WTC11 (cell line): ENCODE measurements at regions not wholly inside any gene's neighbourhood (a gene's known extent, or its start where the extent isn't known, plus 50 kb on each side); places are given as distances from the start of the nearest gene placed in this dataset.

Experiments
- ATAC-seq: fragments of 200-7000 bp; cut with Tn5 transposase; 2 replicates; pipeline ENCODE4 v1.10.0; 2021; ENCODE audit warnings: mild to moderate bottlenecking, moderate library complexity
- CTCF ChIA-PET: fragments of 300-600 bp; sonication (Branson Sonifier 250); formaldehyde crosslinking; loops from one replicate; lab custom pipeline; 2021; ENCODE audit warnings: antibody characterized with exemption; lab: Charles Lee
- POLR2A ChIA-PET: fragments of 350-600 bp; sonication (Branson Sonifier 250); formaldehyde crosslinking; loops from one replicate; lab custom pipeline; 2021; ENCODE audit warnings: antibody characterized with exemption; lab: Charles Lee
- DNase-seq: peaks from one replicate; pipeline ENCODE4 v3.0.0; 2021; ENCODE audit warnings: low spot score
- H3K27ac Mint-ChIP-seq: 2 replicates; pipeline ENCODE4 v1.8.0; 2021; ENCODE audit warnings: mixed read lengths
- H3K27me3 Mint-ChIP-seq: 2 replicates; pipeline ENCODE4 v1.8.0; 2021; ENCODE audit warnings: low read depth, mild to moderate bottlenecking, moderate library complexity, mixed read lengths
- H3K36me3 Mint-ChIP-seq: 2 replicates; pipeline ENCODE4 v1.8.0; 2021; ENCODE audit warnings: mixed read lengths
- H3K4me1 Mint-ChIP-seq: 2 replicates; pipeline ENCODE4 v1.8.0; 2022; ENCODE audit warnings: mixed read lengths
- H3K4me3 Mint-ChIP-seq: 2 replicates; pipeline ENCODE4 v1.8.0; 2021; ENCODE audit warnings: mild to moderate bottlenecking, moderate library complexity, mixed read lengths
- H3K9me3 Mint-ChIP-seq: 2 replicates; pipeline ENCODE4 v1.8.0; 2021; ENCODE audit warnings: mixed read lengths
- CBFB ChIP-seq: sonication (generic); formaldehyde crosslinking; IDR thresholded peaks from 2 replicates; pipeline ENCODE4 v1.8.1; 2022; ENCODE audit warnings: mild to moderate bottlenecking, low read depth, missing genetic modification reagents
- CREB1 ChIP-seq: sonication (generic); formaldehyde crosslinking; IDR thresholded peaks from 2 replicates; pipeline ENCODE4 v1.8.0; 2023; ENCODE audit warnings: mild to moderate bottlenecking, missing genetic modification reagents
- CREM ChIP-seq: sonication (generic); formaldehyde crosslinking; IDR thresholded peaks from 2 replicates; pipeline ENCODE4 v1.8.1; 2022; ENCODE audit warnings: mild to moderate bottlenecking, missing genetic modification reagents, moderate library complexity
- FOXJ3 ChIP-seq: sonication (generic); formaldehyde crosslinking; IDR thresholded peaks from 2 replicates; pipeline ENCODE4 v1.9.0; 2021; ENCODE audit warnings: missing genetic modification reagents, mild to moderate bottlenecking, borderline replicate concordance
- GABPB1 ChIP-seq: sonication (generic); formaldehyde crosslinking; IDR thresholded peaks from 2 replicates; pipeline ENCODE4 v1.8.1; 2023; ENCODE audit warnings: mild to moderate bottlenecking, missing genetic modification reagents
- IRF2 ChIP-seq: sonication (generic); formaldehyde crosslinking; IDR thresholded peaks from 2 replicates; pipeline ENCODE4 v1.8.0; 2022; ENCODE audit warnings: low read depth, missing genetic modification reagents, borderline replicate concordance
- JAZF1 ChIP-seq: fragments of 250-450 bp; sonication (Bioruptor Pico); IDR thresholded peaks from 2 replicates; pipeline ENCODE4 v1.9.0; 2021; ENCODE audit warnings: moderate library complexity, mild to moderate bottlenecking, inconsistent platforms
- NFE2L1 ChIP-seq: sonication (generic); formaldehyde crosslinking; IDR thresholded peaks from 2 replicates; pipeline ENCODE4 v1.8.1; 2023; ENCODE audit warnings: missing genetic modification reagents
- NFYB ChIP-seq: sonication (generic); formaldehyde crosslinking; conservative IDR thresholded peaks from 2 replicates; pipeline ENCODE4 v1.8.0; 2022; ENCODE audit warnings: low read depth, missing genetic modification reagents
- NR1H2 ChIP-seq: sonication (generic); formaldehyde crosslinking; IDR thresholded peaks from 2 replicates; pipeline ENCODE4 v1.9.0; 2021; ENCODE audit warnings: mild to moderate bottlenecking, moderate library complexity, missing genetic modification reagents
- NR2C2 ChIP-seq: sonication (generic); formaldehyde crosslinking; IDR thresholded peaks from 2 replicates; pipeline ENCODE4 v1.8.0; 2022; ENCODE audit warnings: mild to moderate bottlenecking, missing genetic modification reagents
- PRRX2 ChIP-seq: fragments of 250-450 bp; sonication (Bioruptor Pico); IDR thresholded peaks from 2 replicates; pipeline ENCODE4 v1.8.0; 2021; ENCODE audit warnings: mild to moderate bottlenecking
- RELA ChIP-seq: sonication (generic); formaldehyde crosslinking; IDR thresholded peaks from 2 replicates; pipeline ENCODE4 v1.8.1; 2022; ENCODE audit warnings: missing genetic modification reagents, mild to moderate bottlenecking, borderline replicate concordance
- RORB ChIP-seq: fragments of 250-450 bp; sonication (Bioruptor Pico); IDR thresholded peaks from 2 replicates; pipeline ENCODE4 v1.9.0; 2021; ENCODE audit warnings: mild to moderate bottlenecking
- SMAD4 ChIP-seq: sonication (generic); formaldehyde crosslinking; IDR thresholded peaks from 2 replicates; pipeline ENCODE4 v1.8.0; 2022; ENCODE audit warnings: mild to moderate bottlenecking, missing genetic modification reagents
- TCF7 ChIP-seq: sonication (generic); formaldehyde crosslinking; IDR thresholded peaks from 2 replicates; pipeline ENCODE4 v1.8.0; 2022; ENCODE audit warnings: mild to moderate bottlenecking, low read depth, missing genetic modification reagents, moderate library complexity
- TEAD4 ChIP-seq: sonication (generic); formaldehyde crosslinking; IDR thresholded peaks from 2 replicates; pipeline ENCODE4 v1.8.0; 2022; ENCODE audit warnings: mild to moderate bottlenecking, missing genetic modification reagents
- TP53 ChIP-seq: sonication (generic); formaldehyde crosslinking; IDR thresholded peaks from 2 replicates; pipeline ENCODE4 v1.8.1; 2023; ENCODE audit warnings: mild to moderate bottlenecking, missing genetic modification reagents
- ZNF121 ChIP-seq: sonication (generic); formaldehyde crosslinking; IDR thresholded peaks from 2 replicates; pipeline ENCODE4 v1.8.0; 2023; ENCODE audit warnings: missing genetic modification reagents
- ZNF396 ChIP-seq: fragments of 250-450 bp; sonication (Bioruptor Pico); IDR thresholded peaks from 2 replicates; pipeline ENCODE4 v1.8.0; 2021; ENCODE audit warnings: mild to moderate bottlenecking, moderate library complexity, borderline replicate concordance
- ZNF416 ChIP-seq: fragments of 250-450 bp; sonication (Bioruptor Pico); IDR thresholded peaks from 2 replicates; pipeline ENCODE4 v1.9.0; 2021; ENCODE audit warnings: mild to moderate bottlenecking, inconsistent platforms
- TF ChIP-seq, protein P1 (sequence below): sonication (generic); formaldehyde crosslinking; IDR thresholded peaks from 2 replicates; pipeline ENCODE4 v1.8.1; 2022; ENCODE audit warnings: mild to moderate bottlenecking, missing genetic modification reagents, moderate library complexity, borderline replicate concordance
- TF ChIP-seq, protein P2 (sequence below): sonication (generic); formaldehyde crosslinking; IDR thresholded peaks from 2 replicates; pipeline ENCODE4 v1.8.1; 2023; ENCODE audit warnings: mild to moderate bottlenecking, missing genetic modification reagents, moderate library complexity
- TF ChIP-seq, protein P3 (sequence below): fragments of 250-450 bp; sonication (Bioruptor Pico); IDR thresholded peaks from 2 replicates; pipeline ENCODE4 v1.9.0; 2021; ENCODE audit warnings: mild to moderate bottlenecking
- TF ChIP-seq, protein P4 (sequence below): sonication (generic); formaldehyde crosslinking; IDR thresholded peaks from 2 replicates; pipeline ENCODE4 v1.8.1; 2022; ENCODE audit warnings: mild to moderate bottlenecking, moderate library complexity, missing genetic modification reagents
- TF ChIP-seq, protein P5 (sequence below): sonication (generic); formaldehyde crosslinking; IDR thresholded peaks from 2 replicates; pipeline ENCODE4 v1.8.1; 2023; ENCODE audit warnings: mild to moderate bottlenecking, missing genetic modification reagents
- TF ChIP-seq, protein P6 (sequence below): fragments of 250-450 bp; sonication (Bioruptor Pico); conservative IDR thresholded peaks from 2 replicates; pipeline ENCODE4 v1.9.0; 2021; ENCODE audit warnings: mild to moderate bottlenecking
- TF ChIP-seq, protein P7 (sequence below): sonication (generic); formaldehyde crosslinking; IDR thresholded peaks from 2 replicates; pipeline ENCODE4 v1.8.1; 2023; ENCODE audit warnings: mild to moderate bottlenecking, missing genetic modification reagents, moderate library complexity
- TF ChIP-seq, protein P8 (sequence below): sonication (generic); formaldehyde crosslinking; IDR thresholded peaks from 2 replicates; pipeline ENCODE4 v1.8.0; 2022; ENCODE audit warnings: mild to moderate bottlenecking, missing genetic modification reagents

DNA sequence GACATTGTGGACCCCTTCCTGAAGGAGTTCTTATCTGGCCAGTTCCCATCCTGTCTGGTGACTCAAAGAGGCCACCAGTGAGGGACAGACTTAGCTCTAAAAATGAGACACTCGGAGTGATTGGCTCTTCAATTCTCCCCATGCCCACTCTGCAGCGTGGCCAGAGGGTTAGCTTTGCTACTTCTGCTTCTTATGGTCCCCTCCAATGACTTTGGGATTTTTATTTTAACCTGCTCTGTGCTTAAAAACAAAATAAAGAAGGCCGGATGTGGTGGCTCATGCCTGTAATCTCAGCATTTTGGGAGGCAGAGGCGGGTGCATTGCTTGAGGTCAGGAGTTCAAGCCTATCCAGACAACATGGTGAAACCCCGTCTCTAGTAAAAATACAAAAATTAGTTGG is 573.0 kb upstream of the AUTS2 start:
- Mint-ChIP-seq H3K36me3 (no peaks in the 10 kb centered on the region), H3K27me3 (no peaks in the 10 kb centered on the region), H3K9me3 (peaks cover 13% of the 10 kb centered on the region; the same call in 1 of the 2 replicates), H3K4me3 (no peak overlapping the region), H3K4me1 (no peaks in the 10 kb centered on the region), H3K27ac (no peak overlapping the region)
- no peak for ATAC-seq
- CTCF ChIA-PET = no interaction called here
- DNase-seq = no peak
- TF ChIP-seq NR1H2 (CRISPR knock-in tag) = no peak
- no peak for TF ChIP-seq NR2C2 (CRISPR knock-in tag)
- no peak for TF ChIP-seq ZNF396
- no peak for TF ChIP-seq IRF2 (CRISPR knock-in tag)
- TF ChIP-seq JAZF1 (CRISPR knock-in tag) = no peak
- TF ChIP-seq CREB1 = no peak
- no peak for TF ChIP-seq RELA (CRISPR knock-in tag)
- no peak for TF ChIP-seq RORB
- no peak for TF ChIP-seq CBFB (CRISPR knock-in tag)
- TF ChIP-seq, protein P1, sequence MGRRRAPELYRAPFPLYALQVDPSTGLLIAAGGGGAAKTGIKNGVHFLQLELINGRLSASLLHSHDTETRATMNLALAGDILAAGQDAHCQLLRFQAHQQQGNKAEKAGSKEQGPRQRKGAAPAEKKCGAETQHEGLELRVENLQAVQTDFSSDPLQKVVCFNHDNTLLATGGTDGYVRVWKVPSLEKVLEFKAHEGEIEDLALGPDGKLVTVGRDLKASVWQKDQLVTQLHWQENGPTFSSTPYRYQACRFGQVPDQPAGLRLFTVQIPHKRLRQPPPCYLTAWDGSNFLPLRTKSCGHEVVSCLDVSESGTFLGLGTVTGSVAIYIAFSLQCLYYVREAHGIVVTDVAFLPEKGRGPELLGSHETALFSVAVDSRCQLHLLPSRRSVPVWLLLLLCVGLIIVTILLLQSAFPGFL (CRISPR knock-in tag) = no peak
- TF ChIP-seq PRRX2 = no peak
- TF ChIP-seq, protein P2, sequence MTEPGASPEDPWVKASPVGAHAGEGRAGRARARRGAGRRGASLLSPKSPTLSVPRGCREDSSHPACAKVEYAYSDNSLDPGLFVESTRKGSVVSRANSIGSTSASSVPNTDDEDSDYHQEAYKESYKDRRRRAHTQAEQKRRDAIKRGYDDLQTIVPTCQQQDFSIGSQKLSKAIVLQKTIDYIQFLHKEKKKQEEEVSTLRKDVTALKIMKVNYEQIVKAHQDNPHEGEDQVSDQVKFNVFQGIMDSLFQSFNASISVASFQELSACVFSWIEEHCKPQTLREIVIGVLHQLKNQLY = no peak
- no peak for TF ChIP-seq NFYB (CRISPR knock-in tag)
- TF ChIP-seq ZNF121 (CRISPR knock-in tag) = no peak
- TF ChIP-seq, protein P3, sequence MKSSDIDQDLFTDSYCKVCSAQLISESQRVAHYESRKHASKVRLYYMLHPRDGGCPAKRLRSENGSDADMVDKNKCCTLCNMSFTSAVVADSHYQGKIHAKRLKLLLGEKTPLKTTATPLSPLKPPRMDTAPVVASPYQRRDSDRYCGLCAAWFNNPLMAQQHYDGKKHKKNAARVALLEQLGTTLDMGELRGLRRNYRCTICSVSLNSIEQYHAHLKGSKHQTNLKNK (CRISPR knock-in tag) = no peak
- TF ChIP-seq, protein P4, sequence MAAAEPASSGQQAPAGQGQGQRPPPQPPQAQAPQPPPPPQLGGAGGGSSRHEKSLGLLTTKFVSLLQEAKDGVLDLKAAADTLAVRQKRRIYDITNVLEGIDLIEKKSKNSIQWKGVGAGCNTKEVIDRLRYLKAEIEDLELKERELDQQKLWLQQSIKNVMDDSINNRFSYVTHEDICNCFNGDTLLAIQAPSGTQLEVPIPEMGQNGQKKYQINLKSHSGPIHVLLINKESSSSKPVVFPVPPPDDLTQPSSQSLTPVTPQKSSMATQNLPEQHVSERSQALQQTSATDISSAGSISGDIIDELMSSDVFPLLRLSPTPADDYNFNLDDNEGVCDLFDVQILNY = no peak
- no peak for TF ChIP-seq TCF7 (CRISPR knock-in tag)
- no peak for TF ChIP-seq CREM (CRISPR knock-in tag)
- POLR2A ChIA-PET = no interaction called here

DNA sequence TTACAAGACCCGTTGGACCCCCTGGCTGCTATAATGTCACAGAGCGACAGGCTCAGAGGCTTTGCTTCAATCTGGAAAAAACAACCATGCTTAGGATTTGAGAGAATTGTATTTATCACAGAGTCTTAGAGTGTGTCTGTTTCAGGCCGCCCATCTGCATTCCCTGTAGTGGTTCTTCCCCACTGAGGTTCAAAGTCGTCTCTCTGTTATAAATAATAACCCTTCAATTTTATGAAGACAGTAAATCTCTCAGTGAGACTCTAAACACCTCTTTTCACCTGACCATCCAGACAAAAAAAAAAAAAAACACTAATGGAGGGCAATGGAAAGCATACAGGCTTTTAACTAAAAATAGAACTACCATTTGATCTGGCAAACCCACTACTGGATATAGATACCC is 565.4 kb upstream of the AUTS2 start:
- ChIA-PET POLR2A (no interaction called here), CTCF (no interaction called here)
- H3K4me3 Mint-ChIP-seq = no peak overlapping the region
- no peaks in the 10 kb centered on the region for H3K36me3 Mint-ChIP-seq
- H3K9me3 Mint-ChIP-seq = no peaks in the 10 kb centered on the region
- no peak overlapping the region for H3K27ac Mint-ChIP-seq
- ATAC-seq (no peak), DNase-seq (no peak)
- H3K27me3 Mint-ChIP-seq = no peaks in the 10 kb centered on the region
- no peaks in the 10 kb centered on the region for H3K4me1 Mint-ChIP-seq
- TF ChIP-seq, protein P5, sequence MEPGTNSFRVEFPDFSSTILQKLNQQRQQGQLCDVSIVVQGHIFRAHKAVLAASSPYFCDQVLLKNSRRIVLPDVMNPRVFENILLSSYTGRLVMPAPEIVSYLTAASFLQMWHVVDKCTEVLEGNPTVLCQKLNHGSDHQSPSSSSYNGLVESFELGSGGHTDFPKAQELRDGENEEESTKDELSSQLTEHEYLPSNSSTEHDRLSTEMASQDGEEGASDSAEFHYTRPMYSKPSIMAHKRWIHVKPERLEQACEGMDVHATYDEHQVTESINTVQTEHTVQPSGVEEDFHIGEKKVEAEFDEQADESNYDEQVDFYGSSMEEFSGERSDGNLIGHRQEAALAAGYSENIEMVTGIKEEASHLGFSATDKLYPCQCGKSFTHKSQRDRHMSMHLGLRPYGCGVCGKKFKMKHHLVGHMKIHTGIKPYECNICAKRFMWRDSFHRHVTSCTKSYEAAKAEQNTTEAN (CRISPR knock-in tag) = no peak
- TF ChIP-seq ZNF396 = no peak
- no peak for TF ChIP-seq CBFB (CRISPR knock-in tag)
- TF ChIP-seq ZNF416 (CRISPR knock-in tag) = no peak
- no peak for TF ChIP-seq RELA (CRISPR knock-in tag)
- TF ChIP-seq, protein P6, sequence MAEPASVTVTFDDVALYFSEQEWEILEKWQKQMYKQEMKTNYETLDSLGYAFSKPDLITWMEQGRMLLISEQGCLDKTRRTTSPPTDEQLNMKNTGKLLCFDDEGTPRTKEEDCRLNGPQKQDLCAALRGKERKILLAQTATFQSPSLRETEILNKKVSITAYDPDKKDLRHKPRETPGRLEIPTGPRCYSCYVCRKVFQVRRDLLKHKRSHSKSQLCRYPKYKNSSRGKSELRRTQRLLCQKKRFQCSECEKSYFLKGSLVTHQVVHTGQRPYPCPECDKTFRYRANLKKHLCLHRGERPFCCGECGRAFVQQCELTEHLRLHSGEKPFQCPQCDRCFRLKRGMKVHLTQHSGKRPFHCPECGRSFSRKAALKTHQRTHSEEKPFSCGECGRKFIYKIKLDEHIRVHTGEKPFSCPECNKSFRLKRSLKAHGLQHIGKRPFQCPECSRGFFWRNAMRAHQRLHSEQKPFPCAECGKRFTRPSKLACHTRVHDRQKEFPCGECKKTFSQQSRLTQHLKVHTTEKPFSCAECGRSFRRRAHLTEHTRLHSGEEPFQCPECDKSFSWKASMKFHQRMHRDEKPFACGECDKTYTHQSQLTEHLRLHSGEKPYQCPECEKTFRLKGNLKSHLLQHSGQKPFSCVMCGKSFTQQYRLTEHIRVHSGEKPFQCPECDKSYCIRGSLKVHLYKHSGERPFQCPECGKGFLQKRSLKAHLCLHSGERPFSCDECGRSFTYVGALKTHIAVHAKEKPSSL (CRISPR knock-in tag) = no peak
- TF ChIP-seq GABPB1 (CRISPR knock-in tag) = no peak
- TF ChIP-seq TP53 = no peak
- no peak for TF ChIP-seq SMAD4 (CRISPR knock-in tag)
- TF ChIP-seq, protein P7, sequence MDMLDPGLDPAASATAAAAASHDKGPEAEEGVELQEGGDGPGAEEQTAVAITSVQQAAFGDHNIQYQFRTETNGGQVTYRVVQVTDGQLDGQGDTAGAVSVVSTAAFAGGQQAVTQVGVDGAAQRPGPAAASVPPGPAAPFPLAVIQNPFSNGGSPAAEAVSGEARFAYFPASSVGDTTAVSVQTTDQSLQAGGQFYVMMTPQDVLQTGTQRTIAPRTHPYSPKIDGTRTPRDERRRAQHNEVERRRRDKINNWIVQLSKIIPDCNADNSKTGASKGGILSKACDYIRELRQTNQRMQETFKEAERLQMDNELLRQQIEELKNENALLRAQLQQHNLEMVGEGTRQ (CRISPR knock-in tag) = no peak
- TF ChIP-seq, protein P8, sequence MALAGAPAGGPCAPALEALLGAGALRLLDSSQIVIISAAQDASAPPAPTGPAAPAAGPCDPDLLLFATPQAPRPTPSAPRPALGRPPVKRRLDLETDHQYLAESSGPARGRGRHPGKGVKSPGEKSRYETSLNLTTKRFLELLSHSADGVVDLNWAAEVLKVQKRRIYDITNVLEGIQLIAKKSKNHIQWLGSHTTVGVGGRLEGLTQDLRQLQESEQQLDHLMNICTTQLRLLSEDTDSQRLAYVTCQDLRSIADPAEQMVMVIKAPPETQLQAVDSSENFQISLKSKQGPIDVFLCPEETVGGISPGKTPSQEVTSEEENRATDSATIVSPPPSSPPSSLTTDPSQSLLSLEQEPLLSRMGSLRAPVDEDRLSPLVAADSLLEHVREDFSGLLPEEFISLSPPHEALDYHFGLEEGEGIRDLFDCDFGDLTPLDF (CRISPR knock-in tag) = no peak
- TF ChIP-seq FOXJ3 (CRISPR knock-in tag) = no peak
- no peak for TF ChIP-seq NFE2L1 (CRISPR knock-in tag)
- TF ChIP-seq TEAD4 = no peak
